ENCODE measurements at regions not wholly inside any gene's neighbourhood (a gene's known extent, or its start where the extent isn't known, plus 50 kb on each side); places are given as distances from the start of the nearest gene placed in this dataset.

GRCh38 chr6:167053895-167054530, 54.8 kb downstream of the CEP43 start:
- no peak for TF ChIP-seq CTCF (IDR thresholded peaks at IDR 0.05)
- no peak for TF ChIP-seq POLR2A (IDR thresholded peaks at IDR 0.05)

All from esophagus squamous epithelium (tissue), 4 donors.